SHP77 (cell line): ENCODE measurements at regions not wholly inside any gene's neighbourhood (a gene's known extent, or its start where the extent isn't known, plus 50 kb on each side); places are given as distances from the start of the nearest gene placed in this dataset.
A peak's percentile ranks its signal among the peaks of the same experiment; 100 is the strongest.

Source experiments
- DNase-seq, 2 experiments: peaks; one replicate each; lab custom pipeline; 2025; lab: John Stamatoyannopoulos, UW

DNA sequence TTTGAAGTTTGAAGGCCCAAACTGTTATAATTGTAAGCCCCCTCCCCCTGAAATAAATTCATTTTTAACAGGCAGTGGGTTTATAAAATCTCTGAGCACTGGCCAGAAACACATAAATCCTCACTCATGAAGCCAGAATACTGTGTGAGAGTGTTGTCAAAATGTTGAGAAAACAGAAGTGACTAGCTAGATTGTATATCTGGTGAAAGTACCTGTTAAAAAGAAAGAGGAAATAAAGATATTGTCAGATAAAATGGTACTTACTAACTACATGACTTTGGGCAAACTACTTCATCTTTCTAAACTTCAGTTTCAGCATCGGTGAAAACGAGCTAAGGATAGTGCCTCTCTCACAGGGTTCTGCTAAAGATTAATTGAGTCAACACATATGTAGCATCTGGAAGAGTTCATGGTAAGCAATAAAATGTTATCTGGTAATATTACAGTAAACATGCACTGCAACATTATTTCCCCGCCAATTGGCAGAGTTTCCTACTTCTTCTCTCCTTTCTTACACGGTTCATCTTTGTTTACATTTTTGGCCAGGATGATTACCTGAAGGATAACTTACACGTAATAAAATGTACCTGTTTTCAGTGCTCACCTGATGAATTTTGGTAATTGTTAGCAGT, 202.5 kb upstream of the CHRM2 start:
- DNase-seq, result no peak

DNA sequence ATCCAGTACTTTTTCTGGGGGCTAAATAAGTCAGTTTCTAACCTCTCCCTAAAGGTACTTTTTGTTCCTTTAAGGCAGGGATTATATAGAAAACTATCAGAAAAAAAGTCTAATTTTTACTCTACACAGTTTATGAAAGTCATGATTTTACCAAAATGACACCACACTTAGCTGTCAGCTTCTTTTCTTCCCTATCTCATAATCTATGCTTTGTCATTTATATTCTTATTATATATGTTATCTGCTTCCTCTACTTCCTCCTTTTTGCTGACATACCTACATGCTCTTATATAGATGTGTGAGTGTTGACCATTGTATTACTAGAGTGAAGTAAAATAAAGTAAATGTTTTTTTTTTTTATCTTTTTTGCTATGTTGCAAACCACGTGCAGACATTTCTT, 203.9 kb upstream of the CHRM2 start:
- DNase-seq, result no peak

GRCh38 chr7:136657482-136657921, 210.9 kb upstream of the CHRM2 start:
- DNase-seq, result no peak

DNA sequence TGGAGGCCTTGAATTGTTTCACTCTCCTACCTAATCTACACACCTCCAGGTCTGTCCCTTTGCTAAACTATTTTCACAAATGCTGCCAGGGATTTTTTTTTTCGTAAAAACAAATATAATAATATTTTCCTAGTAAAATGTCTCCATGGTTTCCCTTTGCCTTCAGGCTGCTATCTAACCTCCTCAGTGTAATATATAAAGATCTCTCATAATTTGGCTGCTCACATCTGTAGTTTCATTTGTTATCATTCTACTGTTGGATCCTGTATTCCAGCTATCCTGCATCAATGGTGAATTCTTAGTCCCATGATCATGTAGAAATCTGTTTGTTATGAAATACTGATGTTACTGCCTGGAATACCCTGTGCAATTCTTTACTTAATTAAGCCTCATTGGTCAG, 211.9 kb upstream of the CHRM2 start:
- no peak for DNase-seq

GRCh38 chr7:136655414-136655813, 213.0 kb upstream of the CHRM2 start:
- DNase-seq, result no peak

- no peak for DNase-seq
Measured at GRCh38 chr7:136654406-136654805, 214.0 kb upstream of the CHRM2 start.

DNA sequence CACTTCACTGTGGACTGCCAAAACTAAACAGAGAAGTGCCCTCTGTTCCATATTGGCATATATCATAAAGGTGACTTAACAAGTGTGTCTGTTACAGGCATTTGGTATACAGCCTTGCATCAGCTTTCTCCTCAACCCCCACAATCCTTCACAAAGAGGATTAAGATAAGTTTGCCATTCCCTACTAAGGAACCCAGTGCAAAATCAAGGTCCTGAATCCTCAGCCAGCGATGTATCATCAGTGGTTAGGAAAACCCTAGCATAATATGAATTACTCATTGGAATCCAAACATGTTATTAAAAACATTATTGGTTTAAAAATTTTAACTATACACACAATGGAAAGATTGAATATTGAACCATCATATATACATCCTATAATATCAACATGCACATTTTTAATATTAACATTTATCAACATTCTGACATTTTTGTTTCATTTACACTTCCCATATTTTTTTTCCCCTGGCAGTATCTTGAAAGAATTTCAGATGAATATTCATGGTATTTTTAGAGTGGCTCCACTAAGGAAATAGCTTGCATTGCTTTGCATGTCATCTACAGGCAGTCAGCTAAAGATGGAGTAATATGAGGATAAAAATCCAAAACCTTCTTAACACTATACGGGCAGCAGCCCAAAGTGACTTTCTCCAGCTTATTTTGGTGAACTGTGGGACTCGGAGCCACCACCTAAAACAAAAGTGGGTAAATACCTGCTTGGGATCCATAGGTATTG, 215.6 kb upstream of the CHRM2 start:
- no peak for DNase-seq

DNA sequence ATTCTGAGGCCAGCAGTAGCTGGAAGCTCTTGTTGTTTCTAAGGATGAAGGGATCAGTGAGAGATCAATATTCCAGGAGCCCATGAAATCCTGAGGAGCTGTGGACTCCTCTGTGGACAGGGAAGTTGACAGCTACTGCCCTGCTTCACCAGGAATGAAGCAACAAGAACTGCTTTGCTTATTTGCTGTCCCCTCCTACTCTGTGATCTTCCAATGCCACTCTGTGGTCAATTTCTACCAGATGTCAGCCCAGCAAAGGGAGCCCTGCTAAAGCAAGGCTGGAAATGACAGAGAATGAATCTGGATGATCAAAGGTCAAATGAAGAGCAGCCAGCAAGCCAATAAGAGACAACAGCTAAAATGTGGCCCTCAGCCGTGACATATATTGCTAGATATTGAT, 227.5 kb upstream of the CHRM2 start:
- no peak for DNase-seq

DNA sequence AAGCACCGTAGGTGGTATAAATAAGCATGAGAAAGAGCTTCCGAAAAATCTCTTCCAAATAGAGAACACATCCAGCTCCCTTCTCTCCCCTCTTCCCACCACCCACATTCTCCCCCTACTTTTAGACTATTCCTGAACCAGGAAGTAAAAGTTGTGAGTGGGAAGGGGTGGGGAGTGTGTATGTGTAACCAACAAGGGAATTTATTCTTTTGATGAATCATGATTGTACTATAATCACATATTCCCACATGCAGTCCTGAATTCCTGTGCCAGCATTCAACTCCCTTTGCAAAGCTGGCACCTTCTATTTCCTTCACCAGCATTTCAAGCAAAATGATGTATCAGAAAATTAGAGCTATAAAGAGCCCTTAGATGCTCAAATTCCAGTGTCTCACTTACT, 230.6 kb upstream of the CHRM2 start:
- DNase-seq, result no peak

GRCh38 chr7:136635751-136636150, 232.7 kb upstream of the CHRM2 start:
- no peak for DNase-seq

GRCh38 chr7:136618818-136619217, 249.6 kb upstream of the CHRM2 start:
- no peak for DNase-seq

GRCh38 chr7:136617176-136617575, 251.3 kb upstream of the CHRM2 start:
- DNase-seq, result no peak

DNA sequence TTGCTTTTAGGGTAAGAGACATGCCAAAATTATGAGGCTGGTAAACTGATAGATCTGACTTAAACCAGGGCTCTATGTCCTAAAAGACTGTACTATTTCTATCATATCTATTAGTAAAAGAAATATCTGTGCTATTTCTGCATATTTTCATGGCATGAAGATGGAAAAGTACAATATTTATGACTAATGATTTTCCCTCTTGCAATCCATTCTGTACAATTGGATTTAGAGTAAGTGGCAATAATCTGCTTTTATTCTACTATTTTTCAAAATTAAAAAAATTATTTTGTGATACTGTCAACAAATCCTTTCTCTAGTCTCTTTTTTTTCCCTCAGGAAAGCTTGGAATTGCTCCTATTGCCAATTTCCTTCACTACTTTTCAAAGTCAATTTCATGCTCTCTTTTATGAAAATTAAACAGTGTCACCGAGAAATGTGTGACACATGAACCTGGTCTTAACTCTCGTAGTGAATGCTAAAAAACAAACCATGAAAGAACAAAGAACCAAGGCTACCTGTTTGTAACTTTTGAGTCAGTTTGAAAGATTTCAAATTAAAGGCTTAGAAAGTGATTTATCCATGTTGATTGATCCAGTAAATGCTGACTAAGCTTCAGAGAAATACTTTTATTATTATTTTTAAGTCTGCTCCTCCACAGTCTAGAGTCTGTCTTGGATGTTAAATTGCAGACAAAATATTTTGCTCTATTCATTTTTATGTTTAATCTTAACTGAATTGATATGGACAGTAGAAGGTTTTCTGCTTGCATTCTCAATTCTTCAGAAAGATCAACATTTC, 262.7 kb upstream of the CHRM2 start:
- no peak for DNase-seq

GRCh38 chr7:136601772-136602171, 266.7 kb upstream of the CHRM2 start:
- DNase-seq, result no peak

DNA sequence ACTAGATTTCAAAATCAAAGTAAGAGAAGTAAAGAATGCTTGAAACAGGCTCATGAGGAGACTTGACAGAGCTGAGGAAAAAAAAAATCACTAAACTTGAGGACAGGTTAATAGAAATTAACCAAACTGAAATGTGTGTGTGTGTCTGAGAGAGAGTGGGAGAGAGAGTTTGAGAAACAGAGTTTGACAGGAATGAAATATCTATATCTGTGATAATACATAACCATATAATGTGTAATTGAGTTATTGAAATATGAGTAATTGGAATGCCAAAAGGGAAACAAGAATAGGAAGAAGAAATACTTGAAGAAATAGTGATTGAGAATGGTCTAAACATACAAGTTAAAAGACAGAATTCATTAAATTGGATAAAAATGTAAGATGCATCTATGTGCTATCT, 268.0 kb upstream of the CHRM2 start:
- DNase-seq, result no peak

GRCh38 chr7:136594739-136595144, 273.7 kb upstream of the CHRM2 start:
- DNase-seq, result no peak

DNA sequence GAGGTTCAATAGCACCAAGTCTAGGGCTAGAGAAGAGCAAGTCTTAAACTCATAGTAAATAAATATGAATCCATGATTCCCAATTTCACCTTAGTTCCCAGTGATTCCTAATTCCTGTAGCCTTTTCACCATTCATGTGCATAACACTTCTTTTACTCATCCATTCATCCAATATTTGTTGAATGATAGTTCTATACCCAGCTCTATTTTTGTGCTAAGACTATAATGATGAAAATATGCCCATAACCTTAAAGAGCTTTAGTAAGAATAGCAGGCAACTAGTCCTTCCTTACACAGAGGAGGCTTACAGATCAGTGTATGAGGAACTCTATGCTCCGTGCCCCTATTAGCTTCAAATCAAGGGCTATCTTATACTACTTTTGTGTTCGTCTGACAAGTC, 280.2 kb upstream of the CHRM2 start:
- no peak for DNase-seq

DNA sequence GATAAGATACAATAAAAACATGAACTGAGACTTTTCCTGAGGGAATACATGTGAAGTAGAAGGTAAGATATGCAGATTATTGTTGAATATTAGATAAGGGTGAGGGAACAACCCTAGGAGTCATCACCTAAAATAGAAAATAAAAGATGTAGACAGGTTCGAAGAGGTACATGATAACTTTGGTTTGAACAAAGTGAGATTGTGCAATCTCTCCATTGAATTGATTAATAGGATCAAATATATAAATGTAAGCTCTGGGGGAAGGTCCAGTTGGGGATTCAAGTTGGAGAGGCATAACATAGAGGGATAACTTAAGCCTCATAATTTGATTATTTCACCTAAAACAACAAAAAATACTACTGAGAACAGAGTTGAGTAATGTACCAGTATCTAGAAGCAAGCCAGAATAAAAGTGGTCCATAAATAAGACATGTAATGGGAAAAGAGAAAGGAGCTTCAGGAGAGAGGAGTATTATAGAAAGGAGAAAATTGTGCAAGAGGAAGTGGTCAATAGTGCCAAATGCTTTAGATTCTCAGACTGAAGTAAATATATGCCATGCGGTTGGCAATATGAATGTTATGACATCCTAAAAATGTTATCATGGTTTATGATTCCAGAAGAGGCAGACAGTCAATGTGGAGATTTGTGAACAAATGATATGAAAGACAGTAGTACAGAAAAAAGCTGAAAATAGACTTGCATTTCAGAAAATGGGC, 282.3 kb upstream of the CHRM2 start:
- DNase-seq, result no peak

GRCh38 chr7:136566491-136566890, 302.0 kb upstream of the CHRM2 start:
- no peak for DNase-seq

DNA sequence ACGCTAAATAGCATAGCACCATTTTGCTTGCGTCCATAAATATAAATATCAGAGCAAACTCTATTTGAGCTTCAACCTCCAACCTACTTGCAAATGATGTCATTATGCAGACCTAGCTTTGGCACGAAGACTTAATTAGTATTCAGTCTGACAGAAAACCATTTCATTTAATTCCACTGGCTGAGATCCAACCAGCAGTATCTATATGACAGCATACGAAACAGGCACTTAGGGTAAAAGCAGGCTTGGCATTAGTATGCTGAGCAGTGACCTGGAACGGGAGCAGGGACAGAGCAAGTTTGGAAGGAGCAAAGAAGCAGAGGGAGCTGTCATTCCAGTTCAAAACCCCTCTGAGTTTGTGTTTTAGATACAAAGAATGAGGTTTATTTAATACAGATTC, 312.5 kb upstream of the CHRM2 start:
- peak; percentile 8 to 10 for DNase-seq

DNA sequence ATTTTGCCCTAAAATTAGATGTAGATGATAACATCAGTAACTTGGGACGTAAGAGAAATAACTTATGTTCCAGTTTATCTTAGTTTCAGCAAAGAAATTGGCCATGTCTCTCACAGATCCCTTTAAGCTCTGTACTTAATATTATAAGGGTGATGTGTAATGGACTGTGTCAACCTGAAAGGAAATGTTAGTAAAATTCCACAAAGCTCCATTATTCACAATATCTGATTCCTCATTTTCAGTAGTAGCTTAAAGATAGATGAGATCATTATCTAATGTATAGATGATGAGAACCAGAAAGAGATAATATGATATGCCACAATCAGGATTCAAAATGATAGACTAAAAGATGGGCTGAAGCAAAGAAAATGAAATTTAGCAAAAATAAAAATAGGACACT, 316.8 kb upstream of the CHRM2 start:
- DNase-seq, result no peak

DNA sequence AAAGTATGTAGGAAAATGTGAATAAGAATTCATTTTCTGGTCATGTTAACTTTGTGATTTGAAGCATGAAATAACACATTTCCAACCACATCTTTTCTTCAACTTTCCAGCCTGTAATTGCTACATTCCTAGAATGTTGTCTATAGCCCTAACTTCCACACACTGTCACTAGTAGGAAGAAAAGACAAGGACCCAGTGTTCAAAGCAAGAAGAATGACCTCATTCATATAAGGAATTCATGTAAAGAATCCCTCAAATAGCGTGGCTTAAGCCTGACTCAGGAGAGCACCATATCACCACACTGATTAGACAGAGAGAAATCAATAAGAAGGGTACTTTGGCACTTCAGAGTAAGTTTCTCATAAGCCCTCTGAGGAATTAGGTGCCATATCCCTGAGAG, 318.7 kb upstream of the CHRM2 start:
- no peak for DNase-seq
